ENCODE measurements at regions not wholly inside any gene's neighbourhood (a gene's known extent, or its start where the extent isn't known, plus 50 kb on each side); places are given as distances from the start of the nearest gene placed in this dataset.
"Not testable (repeated sequence)": the region's sequence is repeated elsewhere in the genome, so short reads cannot be mapped to it uniquely, and the experiment has no call there.

GRCh38 chr1:199472978-199473377, 554.5 kb upstream of the NR5A2 start:
- DNase-seq: no peak

- no peak for DNase-seq
Observed at GRCh38 chr1:199474738-199475137, 552.8 kb upstream of the NR5A2 start.

- DNase-seq: no peak
Observed at GRCh38 chr1:199482426-199482825, 545.1 kb upstream of the NR5A2 start.

GRCh38 chr1:199489594-199489993, 537.9 kb upstream of the NR5A2 start:
- no peak for DNase-seq

GRCh38 chr1:199490769-199491527, 536.6 kb upstream of the NR5A2 start:
- no peak for DNase-seq

- DNase-seq: no peak
Observed at GRCh38 chr1:199495432-199495831, 532.1 kb upstream of the NR5A2 start.

- peak; percentile 10 for DNase-seq
Observed at GRCh38 chr1:199498802-199499201, 528.7 kb upstream of the NR5A2 start.

- DNase-seq: no peak
Observed at GRCh38 chr1:199508072-199508471, 519.4 kb upstream of the NR5A2 start.

- DNase-seq: no peak
Observed at GRCh38 chr1:199508653-199509052, 518.9 kb upstream of the NR5A2 start.

GRCh38 chr1:199509456-199509855, 518.1 kb upstream of the NR5A2 start:
- DNase-seq: no peak

GRCh38 chr1:199510314-199510713, 517.2 kb upstream of the NR5A2 start:
- DNase-seq: no peak

GRCh38 chr1:199512037-199512710, 515.3 kb upstream of the NR5A2 start:
- no peak for DNase-seq

GRCh38 chr1:199515261-199515660, 512.2 kb upstream of the NR5A2 start:
- no peak for DNase-seq

- no peak for DNase-seq
Observed at GRCh38 chr1:199522338-199522737, 505.2 kb upstream of the NR5A2 start.

- no peak for DNase-seq
Observed at GRCh38 chr1:199522936-199523335, 504.6 kb upstream of the NR5A2 start.

GRCh38 chr1:199529324-199529723, 498.2 kb upstream of the NR5A2 start:
- DNase-seq: no peak

- DNase-seq: not testable (repeated sequence)
Observed at GRCh38 chr1:199533361-199533760, 494.1 kb upstream of the NR5A2 start.

- no peak for DNase-seq
Observed at GRCh38 chr1:199545780-199546179, 481.7 kb upstream of the NR5A2 start.

GRCh38 chr1:199546323-199546722, 481.2 kb upstream of the NR5A2 start:
- no peak for DNase-seq

- no peak for DNase-seq
Observed at GRCh38 chr1:199549421-199549820, 478.1 kb upstream of the NR5A2 start.

- no peak for DNase-seq
Observed at GRCh38 chr1:199550199-199551065, 477.1 kb upstream of the NR5A2 start.

- DNase-seq: peak; percentile 45
Observed at GRCh38 chr1:199551967-199552565, 475.4 kb upstream of the NR5A2 start.

- no peak for DNase-seq
Observed at GRCh38 chr1:199553104-199553503, 474.4 kb upstream of the NR5A2 start.

Data from MV-4-11 (cell line).